ENCODE measurements at regions not wholly inside any gene's neighbourhood (a gene's known extent, or its start where the extent isn't known, plus 50 kb on each side); places are given as distances from the start of the nearest gene placed in this dataset.

- DNase-seq = no peak
These were observed 52.8 kb upstream of the RAI14 start for GRCh38 chr5:34603378-34603777.

GRCh38 chr5:34604119-34604675, 51.9 kb upstream of the RAI14 start:
- DNase-seq = no peak

- no peak for DNase-seq
These were observed 50.0 kb upstream of the RAI14 start for GRCh38 chr5:34606101-34606500.
